ENCODE measurements at regions not wholly inside any gene's neighbourhood (a gene's known extent, or its start where the extent isn't known, plus 50 kb on each side); places are given as distances from the start of the nearest gene placed in this dataset.
"Not testable (repeated sequence)": the region's sequence is repeated elsewhere in the genome, so short reads cannot be mapped to it uniquely, and the experiment has no call there.

DNA sequence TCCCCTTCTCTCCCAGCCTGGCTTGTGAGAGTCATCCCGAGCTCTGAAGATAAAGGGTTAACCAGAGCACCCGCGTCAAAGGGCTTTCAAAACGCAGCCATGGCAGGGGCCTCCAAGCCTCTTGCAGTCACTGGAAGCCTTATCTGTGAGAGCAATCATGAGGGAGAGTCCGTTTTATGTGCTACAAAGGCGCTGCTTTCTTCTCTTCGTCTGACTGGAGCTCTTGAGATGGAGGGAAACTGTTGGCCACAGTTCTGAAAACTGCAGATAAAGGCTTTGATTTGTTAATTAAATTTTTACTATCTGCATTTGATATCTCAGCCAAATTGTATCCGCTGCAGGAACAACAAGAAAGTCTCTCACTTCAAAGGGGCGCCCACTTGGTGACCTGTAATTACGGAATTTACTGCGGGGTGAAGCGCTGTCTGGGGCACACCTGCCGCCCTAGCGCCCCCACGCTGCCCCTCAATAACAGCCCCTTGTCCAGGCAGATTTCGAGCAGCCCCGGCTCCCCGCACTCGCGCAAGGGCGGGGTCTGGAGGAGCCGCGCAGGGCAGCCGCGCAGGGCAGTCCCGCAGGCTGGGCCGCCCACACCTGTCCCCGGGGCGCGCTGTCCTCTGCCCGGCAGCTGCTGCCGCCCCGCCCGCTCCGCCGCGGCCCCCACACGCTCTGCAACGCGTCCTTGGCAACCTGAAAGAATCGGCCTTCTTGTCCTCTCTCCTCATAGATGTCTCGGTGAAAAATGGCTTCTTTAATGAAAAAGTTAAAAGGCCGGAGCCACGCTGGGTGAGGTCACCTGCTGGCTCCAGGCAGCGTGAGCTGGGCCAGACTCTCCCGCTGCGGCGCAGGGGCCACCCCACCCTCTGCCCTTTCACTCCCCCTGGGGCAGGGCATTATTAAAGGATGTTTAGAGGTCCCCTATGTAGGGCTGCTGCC is 217.9 kb downstream of the VAPA start:
- no peak for ATAC-seq (replicated peaks in 1 of 4)
- peak overlapping the region in 1 of 3 donors; percentile 44 for H3K4me3 Mint-ChIP-seq
- no peak overlapping the region for H3K27ac Mint-ChIP-seq
- Histone ChIP-seq H3K4me1 (ENCODE audit: control insufficient read depth in 1 of 2, extremely low read depth in 1 of 2, insufficient read depth in 2 of 2, low read length in 2 of 2) (peaks cover 0 to 3% of the 10 kb centered on the region in 2 experiments), H3K27ac (ENCODE audit: low read length) (no peak overlapping the region), H3K36me3 (ENCODE audit: control insufficient read depth in 2 of 2, extremely low read depth in 1 of 2, insufficient read depth in 1 of 2, low read length in 1 of 2) (no peaks in the 10 kb centered on the region), H3K4me3 (ENCODE audit: control insufficient read depth in 1 of 2, extremely low read depth in 1 of 2, low read length in 1 of 2) (peak overlapping the region in 1 of 2 donors; percentile 62), H3K9me3 (no peaks in the 10 kb centered on the region), H3K27me3 (replicated peaks in 1 of 2; ENCODE audit: control insufficient read depth in 2 of 2, extremely low read depth in 1 of 2, insufficient read depth in 2 of 2, low read length in 1 of 2) (peaks cover 0 to 24% of the 10 kb centered on the region in 2 experiments)
- DNase-seq = no peak
- peaks cover 0 to 5% (median 0%) of the 10 kb centered on the region in 3 donors for H3K4me1 Mint-ChIP-seq
- H3K9me3 Mint-ChIP-seq = no peaks in the 10 kb centered on the region
- H3K36me3 Mint-ChIP-seq = no peaks in the 10 kb centered on the region
- CTCF ChIA-PET = no interaction called here
- peaks cover 21 to 45% of the 10 kb centered on the region in 2 donors for H3K27me3 Mint-ChIP-seq
- 7% methylated on average over 38 of the region's 48 CpGs for WGBS (ENCODE audit: insufficient coverage)
- POLR2A ChIA-PET = no interaction called here

DNA sequence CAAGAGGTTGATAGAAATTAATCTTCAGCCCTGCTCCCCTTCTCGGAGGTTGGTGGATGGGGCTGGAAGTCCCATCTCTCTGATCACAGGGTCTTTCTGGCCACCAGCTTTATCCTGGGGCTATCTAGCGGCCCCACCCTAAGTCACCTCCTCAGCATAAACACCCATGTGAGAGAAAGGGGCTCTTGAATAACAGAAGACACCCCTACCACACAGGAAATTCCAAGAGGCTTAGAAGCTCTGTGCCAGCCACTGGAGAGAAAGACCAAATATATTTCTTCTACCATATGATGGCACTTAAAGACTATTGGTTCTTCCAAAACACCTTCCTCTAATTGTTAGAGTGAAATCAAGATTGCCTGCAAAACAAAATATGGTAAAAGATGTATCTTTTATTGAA is 219.7 kb downstream of the VAPA start:
- Mint-ChIP-seq H3K9me3 (no peaks in the 10 kb centered on the region), H3K27ac (no peak overlapping the region), H3K27me3 (peaks cover 18 to 43% of the 10 kb centered on the region in 2 donors), H3K4me1 (peaks cover 0 to 5% (median 0%) of the 10 kb centered on the region in 3 donors), H3K36me3 (no peaks in the 10 kb centered on the region), H3K4me3 (no peak overlapping the region)
- Histone ChIP-seq H3K9me3 (no peaks in the 10 kb centered on the region), H3K36me3 (ENCODE audit: control insufficient read depth in 2 of 2, extremely low read depth in 1 of 2, insufficient read depth in 1 of 2, low read length in 1 of 2) (no peaks in the 10 kb centered on the region), H3K4me1 (ENCODE audit: control insufficient read depth in 1 of 2, extremely low read depth in 1 of 2, insufficient read depth in 2 of 2, low read length in 2 of 2) (peaks cover 0 to 3% of the 10 kb centered on the region in 2 experiments), H3K27ac (ENCODE audit: low read length) (no peak overlapping the region), H3K27me3 (replicated peaks in 1 of 2; ENCODE audit: control insufficient read depth in 2 of 2, extremely low read depth in 1 of 2, insufficient read depth in 2 of 2, low read length in 1 of 2) (peaks cover 0 to 24% of the 10 kb centered on the region in 2 experiments), H3K4me3 (ENCODE audit: control insufficient read depth in 1 of 2, extremely low read depth in 1 of 2, low read length in 1 of 2) (no peak overlapping the region)
- ATAC-seq (replicated peaks in 1 of 4) (no peak), DNase-seq (no peak)
- WGBS (ENCODE audit: insufficient coverage) = no CpG with 5 or more reads among the region's 2 CpGs
- CTCF ChIA-PET = no interaction called here
- POLR2A ChIA-PET = no interaction called here

DNA sequence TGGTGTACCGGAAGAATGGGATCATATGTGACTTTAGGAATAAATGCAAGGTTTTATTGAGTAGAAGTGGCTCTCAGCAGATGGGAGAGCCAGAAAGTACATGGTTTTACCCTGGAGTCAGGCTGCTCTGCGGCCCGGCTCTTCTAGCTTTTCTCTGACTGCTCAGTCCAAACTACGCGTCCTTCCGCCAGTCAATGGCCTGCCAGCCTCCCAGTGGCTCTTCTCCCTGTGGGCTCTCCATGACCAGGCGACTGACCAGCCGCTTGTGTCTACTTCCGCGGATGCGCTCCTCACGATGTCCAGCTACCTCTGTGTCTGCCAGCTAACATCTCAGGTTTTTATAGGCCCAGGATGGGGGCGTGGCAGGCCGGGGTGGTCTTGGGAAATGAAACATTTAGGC is 220.4 kb downstream of the VAPA start:
- H3K27me3 ChIP-seq (replicated peaks in 1 of 2; ENCODE audit: control insufficient read depth in 2 of 2, extremely low read depth in 1 of 2, insufficient read depth in 2 of 2, low read length in 1 of 2) = peaks cover 0 to 24% of the 10 kb centered on the region in 2 experiments
- ChIA-PET CTCF (no interaction called here), POLR2A (no interaction called here)
- ATAC-seq (replicated peaks in 1 of 4) (no peak), DNase-seq (no peak)
- no peaks in the 10 kb centered on the region for H3K36me3 ChIP-seq (ENCODE audit: control insufficient read depth in 2 of 2, extremely low read depth in 1 of 2, insufficient read depth in 1 of 2, low read length in 1 of 2)
- H3K9me3 ChIP-seq = no peaks in the 10 kb centered on the region
- WGBS (ENCODE audit: insufficient coverage) = 90% methylated on average over 12 of the region's 14 CpGs
- no peak overlapping the region for H3K4me3 Mint-ChIP-seq
- no peak overlapping the region for H3K4me3 ChIP-seq (ENCODE audit: control insufficient read depth in 1 of 2, extremely low read depth in 1 of 2, low read length in 1 of 2)
- peaks cover 0 to 3% of the 10 kb centered on the region in 2 experiments for H3K4me1 ChIP-seq (ENCODE audit: control insufficient read depth in 1 of 2, extremely low read depth in 1 of 2, insufficient read depth in 2 of 2, low read length in 2 of 2)
- H3K27me3 Mint-ChIP-seq = peaks cover 18 to 43% of the 10 kb centered on the region in 2 donors
- H3K9me3 Mint-ChIP-seq = no peaks in the 10 kb centered on the region
- H3K4me1 Mint-ChIP-seq = peaks cover 0 to 5% (median 0%) of the 10 kb centered on the region in 3 donors
- H3K36me3 Mint-ChIP-seq = no peaks in the 10 kb centered on the region
- no peak overlapping the region for H3K27ac ChIP-seq (ENCODE audit: low read length)
- H3K27ac Mint-ChIP-seq = no peak overlapping the region

DNA sequence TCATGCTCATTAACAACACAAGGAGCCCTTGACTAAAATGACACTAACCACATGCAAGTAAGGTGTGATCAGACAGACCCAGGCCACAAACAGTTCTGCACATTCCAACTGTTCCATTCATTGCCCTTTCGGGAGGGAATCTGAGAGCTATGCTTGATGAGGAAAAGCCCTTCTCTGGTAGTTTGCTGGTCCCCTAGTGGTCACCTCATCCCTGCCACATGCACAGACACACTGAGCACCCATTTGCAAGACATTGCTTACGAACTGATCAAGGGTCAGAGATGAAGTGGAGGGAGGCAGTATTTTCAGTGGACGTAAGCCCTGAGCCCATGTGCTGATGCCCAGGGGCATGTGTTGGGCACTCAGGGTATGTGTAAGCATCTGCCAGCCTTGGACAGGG is 220.9 kb downstream of the VAPA start:
- peaks cover 0 to 23% of the 10 kb centered on the region in 2 experiments for H3K27me3 ChIP-seq (replicated peaks in 1 of 2; ENCODE audit: control insufficient read depth in 2 of 2, extremely low read depth in 1 of 2, insufficient read depth in 2 of 2, low read length in 1 of 2)
- H3K36me3 Mint-ChIP-seq; H3K27ac ChIP-seq (ENCODE audit: low read length); H3K27ac Mint-ChIP-seq; H3K4me1 ChIP-seq (ENCODE audit: control insufficient read depth in 1 of 2, extremely low read depth in 1 of 2, insufficient read depth in 2 of 2, low read length in 2 of 2); H3K9me3 ChIP-seq; H3K4me3 Mint-ChIP-seq; H3K4me3 ChIP-seq (ENCODE audit: control insufficient read depth in 1 of 2, extremely low read depth in 1 of 2, low read length in 1 of 2); ATAC-seq (replicated peaks in 1 of 4); H3K9me3 Mint-ChIP-seq; H3K36me3 ChIP-seq (ENCODE audit: control insufficient read depth in 2 of 2, extremely low read depth in 1 of 2, insufficient read depth in 1 of 2, low read length in 1 of 2); POLR2A ChIA-PET; DNase-seq; CTCF ChIA-PET; H3K4me1 Mint-ChIP-seq: not testable (repeated sequence)
- H3K27me3 Mint-ChIP-seq = peaks cover 18 to 43% of the 10 kb centered on the region in 2 donors
- WGBS (ENCODE audit: insufficient coverage) = no CpG with 5 or more reads among the region's 3 CpGs

DNA sequence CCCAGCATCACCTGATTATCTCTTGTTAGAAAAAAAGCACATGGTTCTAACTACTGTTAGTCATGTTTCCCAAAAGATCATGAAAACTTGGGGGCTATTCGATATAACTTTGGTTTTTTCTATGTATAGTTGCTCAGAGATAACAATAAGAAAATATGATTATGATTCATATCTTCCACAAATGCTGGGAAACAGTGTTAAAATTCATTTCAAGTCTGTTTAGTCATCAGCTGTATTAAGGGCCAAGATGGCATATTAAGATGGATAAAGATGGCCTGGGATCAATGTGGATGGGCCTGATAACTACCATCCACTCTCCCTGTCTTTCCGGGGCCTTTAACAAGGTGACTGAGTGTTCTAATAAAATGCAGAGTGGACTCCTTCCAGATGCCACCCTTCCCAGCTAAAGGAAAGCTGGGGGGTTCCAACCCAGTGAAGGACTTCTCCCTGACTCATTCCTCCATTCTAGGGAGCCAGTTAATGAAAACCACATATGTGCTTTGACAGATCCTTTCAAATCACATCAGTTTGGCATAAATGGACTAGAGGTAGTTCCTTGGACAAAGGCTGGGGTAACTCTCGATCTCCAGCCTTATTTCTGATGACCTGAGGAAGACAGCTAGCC is 221.6 kb downstream of the VAPA start:
- POLR2A ChIA-PET = no interaction called here
- Mint-ChIP-seq H3K27ac (no peak overlapping the region), H3K27me3 (peaks cover 18 to 44% of the 10 kb centered on the region in 2 donors), H3K4me3 (no peak overlapping the region), H3K4me1 (peaks cover 0 to 10% (median 5%) of the 10 kb centered on the region in 3 donors), H3K9me3 (no peaks in the 10 kb centered on the region), H3K36me3 (no peaks in the 10 kb centered on the region)
- no peak for ATAC-seq (replicated peaks in 1 of 4)
- WGBS (ENCODE audit: insufficient coverage) = 50% methylated on average over 1 of the region's 3 CpGs
- Histone ChIP-seq H3K27ac (ENCODE audit: low read length) (no peak overlapping the region), H3K4me1 (ENCODE audit: control insufficient read depth in 1 of 2, extremely low read depth in 1 of 2, insufficient read depth in 2 of 2, low read length in 2 of 2) (peaks cover 2 to 3% of the 10 kb centered on the region in 2 experiments), H3K36me3 (ENCODE audit: control insufficient read depth in 2 of 2, extremely low read depth in 1 of 2, insufficient read depth in 1 of 2, low read length in 1 of 2) (no peaks in the 10 kb centered on the region), H3K9me3 (no peaks in the 10 kb centered on the region), H3K27me3 (replicated peaks in 1 of 2; ENCODE audit: control insufficient read depth in 2 of 2, extremely low read depth in 1 of 2, insufficient read depth in 2 of 2, low read length in 1 of 2) (peaks cover 0 to 17% of the 10 kb centered on the region in 2 experiments), H3K4me3 (ENCODE audit: control insufficient read depth in 1 of 2, extremely low read depth in 1 of 2, low read length in 1 of 2) (no peak overlapping the region)
- CTCF ChIA-PET = interaction anchor here in 1 of 2 donors (0.6 kb wide), 1 partner anchor 677 kb away, joined by 4 read pairs; no protein-coding TSS in a partner anchor
- no peak for DNase-seq

DNA sequence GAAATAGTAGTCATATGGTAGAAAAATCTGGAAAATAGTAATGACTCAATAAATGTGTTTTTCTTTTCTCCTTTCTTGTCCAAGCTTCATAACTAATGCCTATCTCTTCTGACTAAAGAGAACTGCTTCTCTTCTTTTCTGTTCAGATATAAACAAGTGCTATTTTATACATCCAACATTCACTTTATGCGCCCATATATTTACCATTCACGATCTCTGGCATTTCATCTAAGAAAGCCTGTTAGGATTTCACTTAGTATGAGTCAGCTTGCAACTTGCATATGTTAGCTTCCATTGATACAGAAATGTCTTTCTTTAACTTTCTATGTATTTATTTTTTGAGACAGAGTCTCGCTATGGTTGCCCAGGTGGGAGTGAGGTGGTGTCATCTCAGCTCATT is 224.9 kb downstream of the VAPA start:
- ChIA-PET POLR2A (no interaction called here), CTCF (no interaction called here)
- Histone ChIP-seq H3K36me3 (ENCODE audit: control insufficient read depth in 2 of 2, extremely low read depth in 1 of 2, insufficient read depth in 1 of 2, low read length in 1 of 2) (no peaks in the 10 kb centered on the region), H3K27ac (ENCODE audit: low read length) (no peak overlapping the region), H3K4me3 (ENCODE audit: control insufficient read depth in 1 of 2, extremely low read depth in 1 of 2, low read length in 1 of 2) (no peak overlapping the region), H3K9me3 (no peaks in the 10 kb centered on the region), H3K27me3 (replicated peaks in 1 of 2; ENCODE audit: control insufficient read depth in 2 of 2, extremely low read depth in 1 of 2, insufficient read depth in 2 of 2, low read length in 1 of 2) (peaks cover 0 to 6% of the 10 kb centered on the region in 2 experiments), H3K4me1 (ENCODE audit: control insufficient read depth in 1 of 2, extremely low read depth in 1 of 2, insufficient read depth in 2 of 2, low read length in 2 of 2) (peaks cover 0 to 2% of the 10 kb centered on the region in 2 experiments)
- peaks cover 3 to 20% of the 10 kb centered on the region in 2 donors for H3K27me3 Mint-ChIP-seq
- no peak overlapping the region for H3K27ac Mint-ChIP-seq
- H3K9me3 Mint-ChIP-seq = no peaks in the 10 kb centered on the region
- ATAC-seq (replicated peaks in 1 of 4) (no peak), DNase-seq (no peak)
- H3K36me3 Mint-ChIP-seq = no peaks in the 10 kb centered on the region
- peaks cover 0 to 12% (median 0%) of the 10 kb centered on the region in 3 donors for H3K4me1 Mint-ChIP-seq
- no CpG with 5 or more reads among the region's 3 CpGs for whole genome bisulfite sequencing (ENCODE audit: insufficient coverage)
- H3K4me3 Mint-ChIP-seq = no peak overlapping the region

All from T-cell (primary cell).